OCI-LY3 (cell line): ENCODE measurements at regions not wholly inside any gene's neighbourhood (a gene's known extent, or its start where the extent isn't known, plus 50 kb on each side); places are given as distances from the start of the nearest gene placed in this dataset.

ENCODE experiments used
- EZH2phosphoT487 ChIP-seq: fragments of 200-600 bp; shearing (Covaris generic); IDR thresholded peaks from 2 replicates; pipeline ENCODE4 v1.6.1; 2018; ENCODE audit warnings: antibody characterized with exemption, mixed run types, low read depth
- TF ChIP-seq, protein P1 (sequence below): fragments of 200-600, 300-600 bp; sonication (generic); IDR thresholded peaks from 2 replicates; pipeline ENCODE4 v1.5.1; 2014; ENCODE audit warnings: antibody characterized with exemption, low read length, low read depth

DNA sequence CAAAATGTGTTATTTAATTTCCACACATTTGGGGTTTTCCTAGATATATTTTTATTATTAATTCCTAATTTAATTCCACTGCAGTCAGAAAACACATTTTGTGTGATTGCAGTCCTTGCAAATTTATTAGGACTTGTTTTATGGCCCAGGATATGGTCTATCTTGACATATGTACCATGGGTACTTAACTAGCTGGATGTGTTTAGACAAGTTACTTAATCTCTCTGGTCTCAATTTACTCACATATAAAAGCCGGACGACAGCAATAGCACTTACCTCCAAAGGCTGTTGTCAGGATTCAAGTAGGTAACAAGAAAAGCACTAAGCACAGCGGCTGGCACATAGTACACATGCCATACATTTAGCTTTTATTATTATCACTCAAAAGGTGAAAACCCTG lies 118.2 kb upstream of the MSX2 start:
- TF ChIP-seq, protein P1, sequence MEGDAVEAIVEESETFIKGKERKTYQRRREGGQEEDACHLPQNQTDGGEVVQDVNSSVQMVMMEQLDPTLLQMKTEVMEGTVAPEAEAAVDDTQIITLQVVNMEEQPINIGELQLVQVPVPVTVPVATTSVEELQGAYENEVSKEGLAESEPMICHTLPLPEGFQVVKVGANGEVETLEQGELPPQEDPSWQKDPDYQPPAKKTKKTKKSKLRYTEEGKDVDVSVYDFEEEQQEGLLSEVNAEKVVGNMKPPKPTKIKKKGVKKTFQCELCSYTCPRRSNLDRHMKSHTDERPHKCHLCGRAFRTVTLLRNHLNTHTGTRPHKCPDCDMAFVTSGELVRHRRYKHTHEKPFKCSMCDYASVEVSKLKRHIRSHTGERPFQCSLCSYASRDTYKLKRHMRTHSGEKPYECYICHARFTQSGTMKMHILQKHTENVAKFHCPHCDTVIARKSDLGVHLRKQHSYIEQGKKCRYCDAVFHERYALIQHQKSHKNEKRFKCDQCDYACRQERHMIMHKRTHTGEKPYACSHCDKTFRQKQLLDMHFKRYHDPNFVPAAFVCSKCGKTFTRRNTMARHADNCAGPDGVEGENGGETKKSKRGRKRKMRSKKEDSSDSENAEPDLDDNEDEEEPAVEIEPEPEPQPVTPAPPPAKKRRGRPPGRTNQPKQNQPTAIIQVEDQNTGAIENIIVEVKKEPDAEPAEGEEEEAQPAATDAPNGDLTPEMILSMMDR = no peak
- no peak for TF ChIP-seq EZH2phosphoT487
